ENCODE measurements at regions not wholly inside any gene's neighbourhood (a gene's known extent, or its start where the extent isn't known, plus 50 kb on each side); places are given as distances from the start of the nearest gene placed in this dataset.

- Histone ChIP-seq H3K4me1 (peaks cover 0 to 16% of the 10 kb centered on the region in 2 donors), H3K27ac (no peak overlapping the region), H3K9me3 (peaks cover 0 to 10% of the 10 kb centered on the region in 2 donors), H3K36me3 (no peaks in the 10 kb centered on the region), H3K27me3 (no peaks in the 10 kb centered on the region), H3K4me3 (no peak overlapping the region)
- no peak for TF ChIP-seq CTCF (IDR thresholded peaks at IDR 0.05)
- DNase-seq (ENCODE audit: low spot score): no peak
These were observed 377.2 kb downstream of the MN1 start for GRCh38 chr22:27424319-27424718.

- DNase-seq (ENCODE audit: low spot score): no peak
- no peak overlapping the region for H3K4me3 ChIP-seq
- no peaks in the 10 kb centered on the region for H3K27me3 ChIP-seq
- H3K36me3 ChIP-seq: no peaks in the 10 kb centered on the region
- H3K27ac ChIP-seq: no peak overlapping the region
- TF ChIP-seq CTCF (IDR thresholded peaks at IDR 0.05): no peak
- no peaks in the 10 kb centered on the region for H3K4me1 ChIP-seq
- peaks cover 0 to 25% of the 10 kb centered on the region in 2 donors for H3K9me3 ChIP-seq
These were observed 372.1 kb downstream of the MN1 start for GRCh38 chr22:27429476-27429875.

- no peak for TF ChIP-seq CTCF (IDR thresholded peaks at IDR 0.05)
- H3K4me1 ChIP-seq: peaks cover 0 to 4% of the 10 kb centered on the region in 2 donors
- no peak overlapping the region for H3K4me3 ChIP-seq
- peaks cover 0 to 25% of the 10 kb centered on the region in 2 donors for H3K9me3 ChIP-seq
- H3K27me3 ChIP-seq: no peaks in the 10 kb centered on the region
- H3K27ac ChIP-seq: no peak overlapping the region
- H3K36me3 ChIP-seq: no peaks in the 10 kb centered on the region
- DNase-seq (ENCODE audit: low spot score): no peak
These were observed 370.5 kb downstream of the MN1 start for GRCh38 chr22:27431081-27431480.

- DNase-seq (ENCODE audit: low spot score): no peak
- Histone ChIP-seq H3K4me1 (peaks cover 0 to 4% of the 10 kb centered on the region in 2 donors), H3K27ac (no peak overlapping the region), H3K9me3 (peaks cover 0 to 25% of the 10 kb centered on the region in 2 donors), H3K27me3 (no peaks in the 10 kb centered on the region), H3K4me3 (no peak overlapping the region), H3K36me3 (no peaks in the 10 kb centered on the region)
- TF ChIP-seq CTCF (IDR thresholded peaks at IDR 0.05): no peak
These were observed 369.7 kb downstream of the MN1 start for GRCh38 chr22:27431896-27432295.

GRCh38 chr22:27433099-27433498 lies 368.5 kb downstream of the MN1 start:
- Histone ChIP-seq H3K27me3 (no peaks in the 10 kb centered on the region), H3K27ac (no peak overlapping the region), H3K4me1 (peaks cover 0 to 7% of the 10 kb centered on the region in 2 donors), H3K4me3 (no peak overlapping the region), H3K9me3 (peaks cover 0 to 15% of the 10 kb centered on the region in 2 donors), H3K36me3 (no peaks in the 10 kb centered on the region)
- no peak for DNase-seq (ENCODE audit: low spot score)
- no peak for TF ChIP-seq CTCF (IDR thresholded peaks at IDR 0.05)

GRCh38 chr22:27433585-27434190 lies 367.9 kb downstream of the MN1 start:
- no peak for TF ChIP-seq CTCF (IDR thresholded peaks at IDR 0.05)
- peaks cover 0 to 13% of the 10 kb centered on the region in 2 donors for H3K4me1 ChIP-seq
- no peak overlapping the region for H3K27ac ChIP-seq
- no peaks in the 10 kb centered on the region for H3K36me3 ChIP-seq
- no peak overlapping the region for H3K4me3 ChIP-seq
- DNase-seq (ENCODE audit: low spot score): no peak
- H3K9me3 ChIP-seq: peaks cover 0 to 15% of the 10 kb centered on the region in 2 donors
- no peaks in the 10 kb centered on the region for H3K27me3 ChIP-seq

All from right atrium auricular region (tissue), 2 donors.